ENCODE measurements at regions not wholly inside any gene's neighbourhood (a gene's known extent, or its start where the extent isn't known, plus 50 kb on each side); places are given as distances from the start of the nearest gene placed in this dataset.

GRCh38 chr4:119823045-119823444 is 194.4 kb upstream of the PDE5A start:
- no peak overlapping the region for H3K27ac ChIP-seq (ENCODE audit: low read length)

GRCh38 chr4:119816473-119816872 is 187.9 kb upstream of the PDE5A start:
- Histone ChIP-seq H3K9me3 (ENCODE audit: insufficient read depth, low read depth, low read length) (no peaks in the 10 kb centered on the region), H3K36me3 (ENCODE audit: insufficient read depth, low read depth, low read length) (no peaks in the 10 kb centered on the region), H3K4me3 (ENCODE audit: low read length) (no peak overlapping the region), H3K9ac (ENCODE audit: low read depth, low read length) (no peak overlapping the region), H3K4me1 (ENCODE audit: insufficient read depth, low read length) (no peaks in the 10 kb centered on the region), H3K27me3 (ENCODE audit: insufficient read depth, low read length) (no peaks in the 10 kb centered on the region), H3K27ac (ENCODE audit: low read length) (no peak overlapping the region)

More at GRCh38 chr4:119823045-119823444, 194.4 kb upstream of the PDE5A start:
- H3K4me1 ChIP-seq (ENCODE audit: insufficient read depth, low read length): no peaks in the 10 kb centered on the region
- H3K4me3 ChIP-seq (ENCODE audit: low read length): no peak overlapping the region
- no peaks in the 10 kb centered on the region for H3K36me3 ChIP-seq (ENCODE audit: insufficient read depth, low read depth, low read length)
- no peak overlapping the region for H3K9ac ChIP-seq (ENCODE audit: low read depth, low read length)
- H3K27me3 ChIP-seq (ENCODE audit: insufficient read depth, low read length): no peaks in the 10 kb centered on the region
- no peaks in the 10 kb centered on the region for H3K9me3 ChIP-seq (ENCODE audit: insufficient read depth, low read depth, low read length)

- Histone ChIP-seq H3K4me1 (ENCODE audit: insufficient read depth, low read length) (no peaks in the 10 kb centered on the region), H3K4me3 (ENCODE audit: low read length) (no peak overlapping the region), H3K27ac (ENCODE audit: low read length) (no peak overlapping the region), H3K9me3 (ENCODE audit: insufficient read depth, low read depth, low read length) (no peaks in the 10 kb centered on the region), H3K36me3 (ENCODE audit: insufficient read depth, low read depth, low read length) (no peaks in the 10 kb centered on the region), H3K9ac (ENCODE audit: low read depth, low read length) (no peak overlapping the region), H3K27me3 (ENCODE audit: insufficient read depth, low read length) (no peaks in the 10 kb centered on the region)
Measured at GRCh38 chr4:119810001-119810400, 181.4 kb upstream of the PDE5A start.

GRCh38 chr4:119804404-119804803 is 175.8 kb upstream of the PDE5A start:
- no peaks in the 10 kb centered on the region for H3K4me1 ChIP-seq (ENCODE audit: insufficient read depth, low read length)
- H3K9me3 ChIP-seq (ENCODE audit: insufficient read depth, low read depth, low read length): no peaks in the 10 kb centered on the region
- H3K4me3 ChIP-seq (ENCODE audit: low read length): no peak overlapping the region
- H3K36me3 ChIP-seq (ENCODE audit: insufficient read depth, low read depth, low read length): no peaks in the 10 kb centered on the region
- H3K27me3 ChIP-seq (ENCODE audit: insufficient read depth, low read length): no peaks in the 10 kb centered on the region
- H3K9ac ChIP-seq (ENCODE audit: low read depth, low read length): no peak overlapping the region
- no peak overlapping the region for H3K27ac ChIP-seq (ENCODE audit: low read length)

GRCh38 chr4:119797238-119797894 is 168.8 kb upstream of the PDE5A start:
- no peaks in the 10 kb centered on the region for H3K9me3 ChIP-seq (ENCODE audit: insufficient read depth, low read depth, low read length)
- no peak overlapping the region for H3K4me3 ChIP-seq (ENCODE audit: low read length)
- H3K36me3 ChIP-seq (ENCODE audit: insufficient read depth, low read depth, low read length): no peaks in the 10 kb centered on the region
- H3K27me3 ChIP-seq (ENCODE audit: insufficient read depth, low read length): no peaks in the 10 kb centered on the region
- no peak overlapping the region for H3K27ac ChIP-seq (ENCODE audit: low read length)
- H3K4me1 ChIP-seq (ENCODE audit: insufficient read depth, low read length): no peaks in the 10 kb centered on the region
- no peak overlapping the region for H3K9ac ChIP-seq (ENCODE audit: low read depth, low read length)

- Histone ChIP-seq H3K27me3 (ENCODE audit: insufficient read depth, low read length) (no peaks in the 10 kb centered on the region), H3K36me3 (ENCODE audit: insufficient read depth, low read depth, low read length) (no peaks in the 10 kb centered on the region), H3K9ac (ENCODE audit: low read depth, low read length) (no peak overlapping the region), H3K9me3 (ENCODE audit: insufficient read depth, low read depth, low read length) (no peaks in the 10 kb centered on the region), H3K4me1 (ENCODE audit: insufficient read depth, low read length) (no peaks in the 10 kb centered on the region), H3K27ac (ENCODE audit: low read length) (no peak overlapping the region), H3K4me3 (ENCODE audit: low read length) (no peak overlapping the region)
Measured at GRCh38 chr4:119795986-119796578, 167.5 kb upstream of the PDE5A start.

GRCh38 chr4:119794681-119795080 is 166.1 kb upstream of the PDE5A start:
- H3K4me1 ChIP-seq (ENCODE audit: insufficient read depth, low read length): no peaks in the 10 kb centered on the region
- H3K27me3 ChIP-seq (ENCODE audit: insufficient read depth, low read length): no peaks in the 10 kb centered on the region
- H3K9ac ChIP-seq (ENCODE audit: low read depth, low read length): no peak overlapping the region
- no peaks in the 10 kb centered on the region for H3K36me3 ChIP-seq (ENCODE audit: insufficient read depth, low read depth, low read length)
- no peaks in the 10 kb centered on the region for H3K9me3 ChIP-seq (ENCODE audit: insufficient read depth, low read depth, low read length)
- no peak overlapping the region for H3K27ac ChIP-seq (ENCODE audit: low read length)
- no peak overlapping the region for H3K4me3 ChIP-seq (ENCODE audit: low read length)

- no peaks in the 10 kb centered on the region for H3K4me1 ChIP-seq (ENCODE audit: insufficient read depth, low read length)
- H3K4me3 ChIP-seq (ENCODE audit: low read length): no peak overlapping the region
- H3K9me3 ChIP-seq (ENCODE audit: insufficient read depth, low read depth, low read length): no peaks in the 10 kb centered on the region
- no peaks in the 10 kb centered on the region for H3K36me3 ChIP-seq (ENCODE audit: insufficient read depth, low read depth, low read length)
- H3K27ac ChIP-seq (ENCODE audit: low read length): no peak overlapping the region
- H3K27me3 ChIP-seq (ENCODE audit: insufficient read depth, low read length): no peaks in the 10 kb centered on the region
- H3K9ac ChIP-seq (ENCODE audit: low read depth, low read length): no peak overlapping the region
Measured at GRCh38 chr4:119794113-119794512, 165.5 kb upstream of the PDE5A start.

- Histone ChIP-seq H3K27me3 (ENCODE audit: insufficient read depth, low read length) (no peaks in the 10 kb centered on the region), H3K4me3 (ENCODE audit: low read length) (no peak overlapping the region), H3K9me3 (ENCODE audit: insufficient read depth, low read depth, low read length) (peaks cover 1% of the 10 kb centered on the region), H3K36me3 (ENCODE audit: insufficient read depth, low read depth, low read length) (no peaks in the 10 kb centered on the region), H3K27ac (ENCODE audit: low read length) (no peak overlapping the region), H3K4me1 (ENCODE audit: insufficient read depth, low read length) (peaks cover 4% of the 10 kb centered on the region; the same call in 1 of the 2 replicates), H3K9ac (ENCODE audit: low read depth, low read length) (no peak overlapping the region)
Measured at GRCh38 chr4:119788349-119789266, 160.0 kb upstream of the PDE5A start.

GRCh38 chr4:119785963-119786362 is 157.4 kb upstream of the PDE5A start:
- no peak overlapping the region for H3K4me3 ChIP-seq (ENCODE audit: low read length)
- H3K9me3 ChIP-seq (ENCODE audit: insufficient read depth, low read depth, low read length): peaks cover 6% of the 10 kb centered on the region
- no peaks in the 10 kb centered on the region for H3K27me3 ChIP-seq (ENCODE audit: insufficient read depth, low read length)
- peaks cover 4% of the 10 kb centered on the region; the same call in 1 of the 2 replicates for H3K4me1 ChIP-seq (ENCODE audit: insufficient read depth, low read length)
- no peaks in the 10 kb centered on the region for H3K36me3 ChIP-seq (ENCODE audit: insufficient read depth, low read depth, low read length)
- no peak overlapping the region for H3K9ac ChIP-seq (ENCODE audit: low read depth, low read length)
- H3K27ac ChIP-seq (ENCODE audit: low read length): no peak overlapping the region

- Histone ChIP-seq H3K36me3 (ENCODE audit: insufficient read depth, low read depth, low read length) (no peaks in the 10 kb centered on the region), H3K4me3 (ENCODE audit: low read length) (no peak overlapping the region), H3K9me3 (ENCODE audit: insufficient read depth, low read depth, low read length) (peaks cover 6% of the 10 kb centered on the region), H3K9ac (ENCODE audit: low read depth, low read length) (no peak overlapping the region), H3K27ac (ENCODE audit: low read length) (no peak overlapping the region), H3K4me1 (ENCODE audit: insufficient read depth, low read length) (no peaks in the 10 kb centered on the region), H3K27me3 (ENCODE audit: insufficient read depth, low read length) (no peaks in the 10 kb centered on the region)
Measured at GRCh38 chr4:119783189-119783983, 154.8 kb upstream of the PDE5A start.

Measured in iPS-20b (cell line).